ENCODE measurements at regions not wholly inside any gene's neighbourhood (a gene's known extent, or its start where the extent isn't known, plus 50 kb on each side); places are given as distances from the start of the nearest gene placed in this dataset.

DNA sequence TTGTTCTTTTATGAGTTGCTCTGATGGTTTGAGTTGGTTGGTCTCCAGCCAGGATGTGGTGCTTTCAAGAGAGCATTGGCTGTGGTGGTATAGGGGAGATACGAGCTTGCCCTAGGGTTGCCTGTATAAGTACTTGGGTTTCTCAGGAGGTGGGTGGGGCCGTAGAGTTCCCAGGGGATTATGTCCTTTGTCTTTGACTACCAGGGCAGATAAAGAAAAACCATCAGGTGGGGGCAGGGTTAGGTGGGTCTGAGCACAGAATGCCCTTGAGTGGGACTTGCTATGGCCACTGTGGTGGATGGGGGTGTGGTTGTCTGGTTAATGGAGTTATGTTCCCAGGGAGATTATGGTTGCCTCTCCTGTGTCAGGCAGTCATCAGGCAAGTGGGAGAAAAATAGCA, 247.9 kb upstream of the HAND2 start:
- no peaks in the 10 kb centered on the region for H3K9me2 ChIP-seq (replicated peaks; ENCODE audit: low read depth, low read length)
- H3K9me3 ChIP-seq (ENCODE audit: insufficient read depth, low read depth, low read length) = no peaks in the 10 kb centered on the region
- no peaks in the 10 kb centered on the region for H4K20me1 ChIP-seq (ENCODE audit: insufficient read depth, low read length, poor library complexity, severe bottlenecking)
- H3K79me2 ChIP-seq (ENCODE audit: insufficient read depth, low read length) = no peaks in the 10 kb centered on the region
- no peaks in the 10 kb centered on the region for H3K36me3 ChIP-seq (ENCODE audit: insufficient read depth, low read length)
- no peak overlapping the region for H2AFZ ChIP-seq (ENCODE audit: low read length)
- H3K9ac ChIP-seq (ENCODE audit: low read depth, low read length, poor library complexity, severe bottlenecking) = no peak overlapping the region
- H3K4me3 ChIP-seq (ENCODE audit: low read length, poor library complexity, severe bottlenecking) = no peak overlapping the region
- no peaks in the 10 kb centered on the region for H3K4me1 ChIP-seq (ENCODE audit: insufficient read depth, low read length, poor library complexity, severe bottlenecking)
- no peak for TF ChIP-seq EZH2phosphoT487 (IDR thresholded peaks at IDR 0.05; ENCODE audit: borderline replicate concordance)
- H3F3A ChIP-seq (ENCODE audit: low read depth) = no peaks in the 10 kb centered on the region
- H3K4me2 ChIP-seq (ENCODE audit: low read depth, low read length, poor library complexity, severe bottlenecking) = no peak overlapping the region
- H3K27me3 ChIP-seq (ENCODE audit: insufficient read depth, low read length, poor library complexity, severe bottlenecking) = no peaks in the 10 kb centered on the region

DNA sequence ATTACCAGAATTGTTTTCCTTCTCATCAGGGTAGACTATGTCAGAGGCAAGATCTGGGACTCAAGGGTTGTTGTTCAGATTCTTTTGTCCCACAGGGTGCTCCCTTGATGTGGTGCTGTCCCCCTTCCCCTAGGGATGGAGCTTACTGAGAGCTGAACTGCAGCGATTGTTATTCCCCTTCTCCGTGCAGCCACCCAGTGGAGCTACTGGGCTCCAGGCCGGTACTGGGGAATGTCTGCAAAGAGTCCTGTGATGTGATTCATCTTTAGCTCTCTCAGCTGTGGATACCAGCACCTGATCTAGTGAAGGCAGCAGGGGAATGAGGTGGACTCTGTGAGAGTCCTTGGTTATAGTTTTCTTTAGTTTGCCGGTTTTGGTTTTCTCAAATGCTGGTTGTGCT, 247.4 kb upstream of the HAND2 start:
- Histone ChIP-seq H3K36me3 (ENCODE audit: insufficient read depth, low read length) (no peaks in the 10 kb centered on the region), H3K9ac (ENCODE audit: low read depth, low read length, poor library complexity, severe bottlenecking) (no peak overlapping the region), H3F3A (ENCODE audit: low read depth) (no peaks in the 10 kb centered on the region), H2AFZ (ENCODE audit: low read length) (no peak overlapping the region), H3K79me2 (ENCODE audit: insufficient read depth, low read length) (no peaks in the 10 kb centered on the region), H3K4me1 (ENCODE audit: insufficient read depth, low read length, poor library complexity, severe bottlenecking) (no peaks in the 10 kb centered on the region), H3K4me2 (ENCODE audit: low read depth, low read length, poor library complexity, severe bottlenecking) (no peak overlapping the region), H4K20me1 (ENCODE audit: insufficient read depth, low read length, poor library complexity, severe bottlenecking) (no peaks in the 10 kb centered on the region), H3K9me3 (ENCODE audit: insufficient read depth, low read depth, low read length) (no peaks in the 10 kb centered on the region), H3K4me3 (ENCODE audit: low read length, poor library complexity, severe bottlenecking) (no peak overlapping the region), H3K9me2 (replicated peaks; ENCODE audit: low read depth, low read length) (no peaks in the 10 kb centered on the region), H3K27me3 (ENCODE audit: insufficient read depth, low read length, poor library complexity, severe bottlenecking) (no peaks in the 10 kb centered on the region)
- TF ChIP-seq, protein P1, sequence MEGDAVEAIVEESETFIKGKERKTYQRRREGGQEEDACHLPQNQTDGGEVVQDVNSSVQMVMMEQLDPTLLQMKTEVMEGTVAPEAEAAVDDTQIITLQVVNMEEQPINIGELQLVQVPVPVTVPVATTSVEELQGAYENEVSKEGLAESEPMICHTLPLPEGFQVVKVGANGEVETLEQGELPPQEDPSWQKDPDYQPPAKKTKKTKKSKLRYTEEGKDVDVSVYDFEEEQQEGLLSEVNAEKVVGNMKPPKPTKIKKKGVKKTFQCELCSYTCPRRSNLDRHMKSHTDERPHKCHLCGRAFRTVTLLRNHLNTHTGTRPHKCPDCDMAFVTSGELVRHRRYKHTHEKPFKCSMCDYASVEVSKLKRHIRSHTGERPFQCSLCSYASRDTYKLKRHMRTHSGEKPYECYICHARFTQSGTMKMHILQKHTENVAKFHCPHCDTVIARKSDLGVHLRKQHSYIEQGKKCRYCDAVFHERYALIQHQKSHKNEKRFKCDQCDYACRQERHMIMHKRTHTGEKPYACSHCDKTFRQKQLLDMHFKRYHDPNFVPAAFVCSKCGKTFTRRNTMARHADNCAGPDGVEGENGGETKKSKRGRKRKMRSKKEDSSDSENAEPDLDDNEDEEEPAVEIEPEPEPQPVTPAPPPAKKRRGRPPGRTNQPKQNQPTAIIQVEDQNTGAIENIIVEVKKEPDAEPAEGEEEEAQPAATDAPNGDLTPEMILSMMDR (conservative IDR thresholded peaks at IDR 0.05; ENCODE audit: low read length) = no peak
- TF ChIP-seq EZH2phosphoT487 (IDR thresholded peaks at IDR 0.05; ENCODE audit: borderline replicate concordance) = no peak

DNA sequence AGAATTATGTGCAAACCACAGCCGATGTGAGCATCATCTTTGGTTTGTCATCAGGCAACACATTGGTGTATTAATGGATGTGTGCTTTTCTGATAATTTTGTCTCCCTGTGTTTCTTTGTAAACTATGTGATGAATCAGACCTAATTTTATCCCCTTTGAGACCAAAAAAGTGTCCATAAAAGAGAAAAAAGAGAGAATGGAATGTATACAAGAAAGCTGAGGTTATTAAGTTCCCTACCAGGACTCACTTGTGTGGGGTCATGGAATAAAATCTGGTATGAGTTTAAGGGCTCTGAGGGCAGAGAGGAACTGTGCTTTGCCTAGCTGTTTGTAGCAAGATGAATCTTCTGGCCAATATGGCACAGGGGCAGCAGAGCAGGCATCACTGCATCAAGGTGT, 239.5 kb upstream of the HAND2 start:
- Histone ChIP-seq H3K9me2 (replicated peaks; ENCODE audit: low read depth, low read length) (0 out of 2 replicates have a peak, but pooled peaks cover 4% of the 10 kb centered on the region), H4K20me1 (ENCODE audit: insufficient read depth, low read length, poor library complexity, severe bottlenecking) (no peaks in the 10 kb centered on the region), H3K9ac (ENCODE audit: low read depth, low read length, poor library complexity, severe bottlenecking) (no peak overlapping the region), H2AFZ (ENCODE audit: low read length) (no peak overlapping the region), H3K9me3 (ENCODE audit: insufficient read depth, low read depth, low read length) (no peaks in the 10 kb centered on the region), H3K4me1 (ENCODE audit: insufficient read depth, low read length, poor library complexity, severe bottlenecking) (no peaks in the 10 kb centered on the region), H3K27me3 (ENCODE audit: insufficient read depth, low read length, poor library complexity, severe bottlenecking) (no peaks in the 10 kb centered on the region), H3K36me3 (ENCODE audit: insufficient read depth, low read length) (no peaks in the 10 kb centered on the region), H3K4me3 (ENCODE audit: low read length, poor library complexity, severe bottlenecking) (no peak overlapping the region), H3K4me2 (ENCODE audit: low read depth, low read length, poor library complexity, severe bottlenecking) (no peak overlapping the region), H3K79me2 (ENCODE audit: insufficient read depth, low read length) (no peaks in the 10 kb centered on the region), H3F3A (ENCODE audit: low read depth) (no peaks in the 10 kb centered on the region)
- TF ChIP-seq, protein P1 (conservative IDR thresholded peaks at IDR 0.05; ENCODE audit: low read length) = no peak
- TF ChIP-seq EZH2phosphoT487 (IDR thresholded peaks at IDR 0.05; ENCODE audit: borderline replicate concordance) = no peak

DNA sequence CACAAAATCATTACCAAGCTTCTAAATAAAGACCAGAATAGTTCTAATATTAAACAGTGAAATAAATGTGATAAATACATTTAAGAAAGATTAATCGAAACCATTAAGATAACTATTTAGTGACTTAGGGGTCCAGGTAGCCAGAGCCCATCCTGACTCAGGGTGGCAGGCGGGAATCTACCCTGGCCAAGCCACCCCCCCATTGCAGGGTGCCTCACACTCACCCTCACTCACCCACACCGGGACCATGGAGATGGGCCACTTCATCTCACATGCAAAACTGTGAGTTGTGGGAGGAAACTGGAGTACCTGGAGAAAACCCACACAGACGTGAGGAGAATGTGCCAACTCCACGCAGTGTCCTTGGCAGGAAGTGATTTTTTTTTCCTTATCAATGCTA, 237.6 kb upstream of the HAND2 start:
- Histone ChIP-seq H3K79me2 (ENCODE audit: insufficient read depth, low read length) (no peaks in the 10 kb centered on the region), H3F3A (ENCODE audit: low read depth) (no peaks in the 10 kb centered on the region), H3K4me3 (ENCODE audit: low read length, poor library complexity, severe bottlenecking) (no peak overlapping the region), H4K20me1 (ENCODE audit: insufficient read depth, low read length, poor library complexity, severe bottlenecking) (no peaks in the 10 kb centered on the region), H3K4me1 (ENCODE audit: insufficient read depth, low read length, poor library complexity, severe bottlenecking) (no peaks in the 10 kb centered on the region), H3K36me3 (ENCODE audit: insufficient read depth, low read length) (no peaks in the 10 kb centered on the region), H3K9me2 (replicated peaks; ENCODE audit: low read depth, low read length) (0 out of 2 replicates have a peak, but pooled peaks cover 4% of the 10 kb centered on the region), H2AFZ (ENCODE audit: low read length) (no peak overlapping the region), H3K27me3 (ENCODE audit: insufficient read depth, low read length, poor library complexity, severe bottlenecking) (no peaks in the 10 kb centered on the region), H3K4me2 (ENCODE audit: low read depth, low read length, poor library complexity, severe bottlenecking) (no peak overlapping the region), H3K9me3 (ENCODE audit: insufficient read depth, low read depth, low read length) (no peaks in the 10 kb centered on the region), H3K9ac (ENCODE audit: low read depth, low read length, poor library complexity, severe bottlenecking) (no peak overlapping the region)
- no peak for TF ChIP-seq EZH2phosphoT487 (IDR thresholded peaks at IDR 0.05; ENCODE audit: borderline replicate concordance)
- TF ChIP-seq, protein P1 (conservative IDR thresholded peaks at IDR 0.05; ENCODE audit: low read length) = no peak

All from Loucy (cell line).